Fibroblast of the aortic adventitia (primary cell): ENCODE measurements at regions not wholly inside any gene's neighbourhood (a gene's known extent, or its start where the extent isn't known, plus 50 kb on each side); places are given as distances from the start of the nearest gene placed in this dataset.
"Not testable (repeated sequence)": the region's sequence is repeated elsewhere in the genome, so short reads cannot be mapped to it uniquely, and the experiment has no call there.

Experiments used
- DNase-seq: peaks from one replicate; pipeline ENCODE4 v3.0.0-alpha.2; 2010; ENCODE audit warnings: low read depth
- H3K4me3 ChIP-seq: 2 replicates; pipeline ENCODE4 v1.5.1; 2011; ENCODE audit warnings: low read depth, mild to moderate bottlenecking, control low read depth, low read length, moderate library complexity
- CTCF ChIP-seq: IDR thresholded peaks from 2 replicates; pipeline ENCODE4 v1.5.1; 2011; ENCODE audit warnings: mild to moderate bottlenecking, low read length, control low read depth, inconsistent platforms; ENCODE audit not compliant: insufficient read depth

- no peak for DNase-seq
- TF ChIP-seq CTCF = no peak
Measured at GRCh38 chr5:101212942-101213514, 309.9 kb upstream of the ST8SIA4 start.

GRCh38 chr5:101206534-101206933 lies 303.5 kb upstream of the ST8SIA4 start:
- H3K4me3 ChIP-seq = no peak overlapping the region
- TF ChIP-seq CTCF = no peak
- DNase-seq = no peak

More at GRCh38 chr5:101212942-101213514, 309.9 kb upstream of the ST8SIA4 start:
- H3K4me3 ChIP-seq = no peak overlapping the region

GRCh38 chr5:101205065-101205464 lies 302.0 kb upstream of the ST8SIA4 start:
- H3K4me3 ChIP-seq, DNase-seq: not testable (repeated sequence)

- not testable (repeated sequence) for DNase-seq, H3K4me3 ChIP-seq
Measured at GRCh38 chr5:101180365-101180764, 277.3 kb upstream of the ST8SIA4 start.

- TF ChIP-seq CTCF = no peak
- DNase-seq = no peak
Measured at GRCh38 chr5:101176605-101177004, 273.5 kb upstream of the ST8SIA4 start.

GRCh38 chr5:101174981-101175380 lies 271.9 kb upstream of the ST8SIA4 start:
- H3K4me3 ChIP-seq = no peak overlapping the region
- DNase-seq = no peak
- no peak for TF ChIP-seq CTCF

More at GRCh38 chr5:101176605-101177004, 273.5 kb upstream of the ST8SIA4 start:
- no peak overlapping the region for H3K4me3 ChIP-seq

- H3K4me3 ChIP-seq = no peak overlapping the region
- no peak for DNase-seq
- TF ChIP-seq CTCF = no peak
Measured at GRCh38 chr5:101163088-101163487, 260.0 kb upstream of the ST8SIA4 start.

- no peak overlapping the region for H3K4me3 ChIP-seq
- no peak for TF ChIP-seq CTCF
- DNase-seq = no peak
Measured at GRCh38 chr5:101160002-101160401, 256.9 kb upstream of the ST8SIA4 start.
